Fibroblast of the aortic adventitia (primary cell): ENCODE measurements at regions not wholly inside any gene's neighbourhood (a gene's known extent, or its start where the extent isn't known, plus 50 kb on each side); places are given as distances from the start of the nearest gene placed in this dataset.

Experiments used
- DNase-seq: peaks from one replicate; pipeline ENCODE4 v3.0.0-alpha.2; 2010; ENCODE audit warnings: low read depth
- H3K4me3 ChIP-seq: 2 replicates; pipeline ENCODE4 v1.5.1; 2011; ENCODE audit warnings: low read depth, mild to moderate bottlenecking, control low read depth, low read length, moderate library complexity
- TF ChIP-seq, protein P1 (sequence below): IDR thresholded peaks from 2 replicates; pipeline ENCODE4 v1.5.1; 2011; ENCODE audit warnings: mild to moderate bottlenecking, low read length, control low read depth, inconsistent platforms; ENCODE audit not compliant: insufficient read depth

DNA sequence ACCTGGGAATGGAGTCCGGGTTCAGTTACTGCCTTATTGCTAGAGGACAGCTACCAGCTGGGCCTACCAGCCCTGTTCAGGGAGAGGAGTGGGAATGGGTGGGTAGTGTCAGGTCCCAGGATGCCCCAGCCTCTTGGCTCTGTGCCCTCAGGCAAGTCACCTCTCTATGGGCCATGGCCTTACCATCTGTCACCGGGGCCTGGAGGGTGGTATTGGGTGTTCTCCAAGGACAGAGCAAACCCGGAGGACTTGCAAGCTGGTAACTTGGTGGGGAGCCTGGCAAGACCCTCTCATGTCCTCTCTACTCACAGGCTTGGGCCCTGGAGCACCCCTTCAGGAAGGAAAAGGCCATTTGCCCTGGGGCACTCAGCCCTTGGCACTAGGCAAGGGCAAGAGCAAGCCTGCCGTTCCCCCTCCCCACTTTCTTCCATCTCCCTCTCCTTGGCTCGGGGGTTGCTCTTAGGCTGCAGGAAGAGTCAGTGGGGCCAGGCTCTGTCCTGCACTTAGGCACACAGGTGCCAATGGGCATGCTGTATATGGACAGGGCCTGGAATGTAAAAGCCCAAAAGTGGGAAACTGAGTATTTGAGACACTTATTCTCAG lies 170.0 kb upstream of the ZNF267 start:
- DNase-seq, result no peak
- TF ChIP-seq, protein P1, sequence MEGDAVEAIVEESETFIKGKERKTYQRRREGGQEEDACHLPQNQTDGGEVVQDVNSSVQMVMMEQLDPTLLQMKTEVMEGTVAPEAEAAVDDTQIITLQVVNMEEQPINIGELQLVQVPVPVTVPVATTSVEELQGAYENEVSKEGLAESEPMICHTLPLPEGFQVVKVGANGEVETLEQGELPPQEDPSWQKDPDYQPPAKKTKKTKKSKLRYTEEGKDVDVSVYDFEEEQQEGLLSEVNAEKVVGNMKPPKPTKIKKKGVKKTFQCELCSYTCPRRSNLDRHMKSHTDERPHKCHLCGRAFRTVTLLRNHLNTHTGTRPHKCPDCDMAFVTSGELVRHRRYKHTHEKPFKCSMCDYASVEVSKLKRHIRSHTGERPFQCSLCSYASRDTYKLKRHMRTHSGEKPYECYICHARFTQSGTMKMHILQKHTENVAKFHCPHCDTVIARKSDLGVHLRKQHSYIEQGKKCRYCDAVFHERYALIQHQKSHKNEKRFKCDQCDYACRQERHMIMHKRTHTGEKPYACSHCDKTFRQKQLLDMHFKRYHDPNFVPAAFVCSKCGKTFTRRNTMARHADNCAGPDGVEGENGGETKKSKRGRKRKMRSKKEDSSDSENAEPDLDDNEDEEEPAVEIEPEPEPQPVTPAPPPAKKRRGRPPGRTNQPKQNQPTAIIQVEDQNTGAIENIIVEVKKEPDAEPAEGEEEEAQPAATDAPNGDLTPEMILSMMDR, result no peak
- no peak overlapping the region for H3K4me3 ChIP-seq

DNA sequence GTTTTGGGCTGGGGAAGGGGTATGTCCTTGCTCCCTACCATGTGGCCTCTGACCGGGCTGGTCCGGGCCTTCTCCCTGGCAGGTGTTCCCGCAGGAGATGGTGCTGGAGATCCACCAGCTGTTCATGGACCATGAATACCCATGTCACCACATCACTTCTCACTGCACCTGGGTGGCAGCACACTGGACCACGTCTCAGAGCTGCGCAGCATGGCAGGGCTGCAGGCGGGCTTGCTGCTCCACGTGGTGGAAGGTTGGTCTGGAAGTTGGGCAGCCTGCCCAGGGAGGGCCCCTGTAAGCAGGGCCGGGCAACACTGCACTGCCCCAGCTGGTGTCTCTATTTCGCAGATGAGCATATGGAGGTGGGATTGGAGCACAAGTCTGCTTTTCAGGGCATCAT lies 169.5 kb upstream of the ZNF267 start:
- TF ChIP-seq, protein P1, result no peak
- no peak overlapping the region for H3K4me3 ChIP-seq
- no peak for DNase-seq

DNA sequence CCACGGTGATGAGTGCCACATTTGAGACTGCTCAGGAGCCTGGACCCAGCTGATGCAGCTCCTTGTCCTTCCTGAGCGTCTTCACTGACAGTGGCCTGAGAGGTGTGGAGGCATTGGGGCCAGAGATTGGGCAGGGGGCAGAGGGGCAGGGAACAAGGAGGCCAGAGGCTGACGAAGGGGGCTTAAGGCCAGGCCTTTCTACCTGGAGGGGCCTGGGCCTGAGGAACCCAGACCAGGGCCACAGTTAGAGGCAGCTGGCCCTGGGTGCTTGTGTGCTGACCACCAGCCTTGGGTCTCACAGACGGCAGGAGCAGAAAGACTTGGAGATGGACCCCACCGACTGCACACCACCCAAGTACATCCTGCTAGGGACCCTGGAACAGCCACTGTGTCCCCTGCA lies 168.2 kb upstream of the ZNF267 start:
- H3K4me3 ChIP-seq, result no peak overlapping the region
- DNase-seq, result no peak
- TF ChIP-seq, protein P1, result no peak

DNA sequence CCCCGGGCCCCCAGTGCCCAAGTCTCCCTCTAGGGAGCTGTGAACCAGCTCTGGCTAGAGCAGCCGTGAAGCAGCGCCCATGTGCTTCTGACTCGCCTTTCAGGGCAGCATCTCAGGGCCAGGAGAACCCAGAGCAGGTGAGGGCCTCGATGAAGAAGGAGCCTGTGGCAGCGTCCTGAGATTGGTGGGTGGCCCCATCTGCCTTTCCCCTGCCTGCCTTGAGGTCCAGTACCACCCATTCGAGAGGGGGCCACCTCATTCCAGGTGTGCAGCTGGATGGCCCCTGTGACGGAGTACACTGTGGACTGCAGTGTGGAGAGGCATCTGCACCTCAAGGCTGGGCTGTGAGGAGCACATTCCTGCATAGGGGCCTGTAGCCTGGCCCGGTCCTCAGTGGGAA lies 167.3 kb upstream of the ZNF267 start:
- DNase-seq, result no peak
- no peak overlapping the region for H3K4me3 ChIP-seq

DNA sequence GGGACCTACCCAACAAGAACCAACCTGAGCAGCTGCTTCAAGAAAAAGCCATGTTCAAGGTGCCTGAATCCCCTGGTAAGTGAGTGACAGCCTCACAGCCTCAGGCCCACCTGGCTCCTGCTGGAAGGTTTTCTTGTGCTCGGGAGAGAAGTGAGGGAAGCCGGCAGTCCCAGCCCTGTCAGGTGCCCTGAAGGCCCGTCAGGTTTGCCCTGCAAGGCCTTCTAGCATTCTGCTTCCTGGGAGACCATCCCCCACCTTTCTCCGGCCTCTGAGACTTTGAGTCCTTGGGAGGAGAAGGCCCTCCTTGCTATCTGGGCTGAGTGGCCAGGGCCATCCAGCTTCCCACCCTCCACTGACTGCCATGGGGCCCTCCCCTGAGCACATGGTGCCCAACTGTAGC lies 166.7 kb upstream of the ZNF267 start:
- no peak overlapping the region for H3K4me3 ChIP-seq
- TF ChIP-seq, protein P1, result no peak
- no peak for DNase-seq

More for the DNA sequence above, 167.3 kb upstream of the ZNF267 start:
- TF ChIP-seq, protein P1, result no peak

DNA sequence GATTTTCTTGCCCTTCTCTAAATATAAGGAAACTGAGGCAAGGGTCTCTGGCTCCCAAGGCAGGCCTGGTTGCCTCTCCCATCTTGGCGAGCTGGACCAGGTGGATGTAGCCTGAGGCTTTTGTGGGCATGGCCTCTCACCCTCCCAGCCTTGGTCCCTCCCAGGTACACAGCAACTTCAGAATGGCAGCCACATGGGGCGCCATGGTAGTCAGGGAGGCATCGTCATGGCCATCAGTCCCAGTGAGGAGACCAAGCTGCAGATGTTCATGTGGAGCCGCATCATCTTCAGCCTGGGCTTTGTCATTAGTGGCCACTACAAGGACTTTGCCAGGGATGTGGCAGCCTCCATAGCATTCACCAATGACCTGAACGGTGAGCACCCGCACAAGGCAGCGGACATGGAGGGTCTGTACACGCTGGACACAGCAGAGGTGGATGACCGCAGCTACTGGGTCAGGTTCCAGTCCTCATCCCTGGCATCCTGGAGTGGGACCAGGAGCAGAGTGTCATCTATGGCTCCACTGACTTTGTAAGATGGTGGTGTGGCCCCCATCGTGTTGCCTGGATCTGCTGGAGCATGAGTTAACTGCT lies 165.8 kb upstream of the ZNF267 start:
- no peak overlapping the region for H3K4me3 ChIP-seq
- TF ChIP-seq, protein P1, result no peak
- no peak for DNase-seq

DNA sequence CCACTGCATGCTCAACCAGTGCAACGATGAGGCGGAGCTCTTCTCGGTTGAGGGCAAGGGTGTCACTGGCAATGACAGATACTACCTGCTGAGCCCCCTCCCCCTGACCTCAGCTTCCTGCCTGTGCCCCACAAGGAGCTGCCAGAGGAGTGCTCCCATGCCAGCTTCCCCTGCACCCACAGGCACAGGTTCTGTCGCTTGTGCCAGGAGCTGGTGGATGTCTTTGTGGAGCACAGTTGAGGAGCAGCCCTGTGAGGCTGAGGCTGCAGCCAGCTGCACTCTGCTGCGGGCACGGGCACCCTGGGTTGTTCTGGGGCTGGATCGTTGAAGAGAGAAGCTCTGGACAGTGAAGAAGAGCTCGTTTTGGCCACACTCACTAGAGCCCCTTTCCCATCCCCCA lies 165.3 kb upstream of the ZNF267 start:
- H3K4me3 ChIP-seq, result no peak overlapping the region
- TF ChIP-seq, protein P1, result no peak
- no peak for DNase-seq
